ENCODE measurements at regions not wholly inside any gene's neighbourhood (a gene's known extent, or its start where the extent isn't known, plus 50 kb on each side); places are given as distances from the start of the nearest gene placed in this dataset.

DNA sequence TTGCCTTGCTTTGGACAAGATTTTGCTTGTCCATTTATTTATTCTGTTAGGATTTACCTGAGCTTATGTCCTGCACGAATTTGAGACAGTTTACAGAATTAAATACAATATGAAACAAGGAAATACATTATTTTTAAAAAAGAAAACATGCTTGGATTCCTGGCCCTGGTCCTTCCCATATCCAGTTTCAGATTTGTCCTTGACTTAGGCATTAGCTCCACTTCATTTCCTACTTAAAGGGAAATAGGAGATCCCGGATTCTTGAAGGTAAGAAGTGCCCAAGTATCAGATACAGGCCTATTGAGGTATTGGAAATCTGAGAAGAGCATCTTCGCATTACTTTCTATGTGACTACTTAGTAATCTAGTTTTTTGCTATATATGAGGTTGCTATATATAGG, 672.0 kb downstream of the SI start:
- TF ChIP-seq, protein P1, sequence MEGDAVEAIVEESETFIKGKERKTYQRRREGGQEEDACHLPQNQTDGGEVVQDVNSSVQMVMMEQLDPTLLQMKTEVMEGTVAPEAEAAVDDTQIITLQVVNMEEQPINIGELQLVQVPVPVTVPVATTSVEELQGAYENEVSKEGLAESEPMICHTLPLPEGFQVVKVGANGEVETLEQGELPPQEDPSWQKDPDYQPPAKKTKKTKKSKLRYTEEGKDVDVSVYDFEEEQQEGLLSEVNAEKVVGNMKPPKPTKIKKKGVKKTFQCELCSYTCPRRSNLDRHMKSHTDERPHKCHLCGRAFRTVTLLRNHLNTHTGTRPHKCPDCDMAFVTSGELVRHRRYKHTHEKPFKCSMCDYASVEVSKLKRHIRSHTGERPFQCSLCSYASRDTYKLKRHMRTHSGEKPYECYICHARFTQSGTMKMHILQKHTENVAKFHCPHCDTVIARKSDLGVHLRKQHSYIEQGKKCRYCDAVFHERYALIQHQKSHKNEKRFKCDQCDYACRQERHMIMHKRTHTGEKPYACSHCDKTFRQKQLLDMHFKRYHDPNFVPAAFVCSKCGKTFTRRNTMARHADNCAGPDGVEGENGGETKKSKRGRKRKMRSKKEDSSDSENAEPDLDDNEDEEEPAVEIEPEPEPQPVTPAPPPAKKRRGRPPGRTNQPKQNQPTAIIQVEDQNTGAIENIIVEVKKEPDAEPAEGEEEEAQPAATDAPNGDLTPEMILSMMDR (IDR thresholded peaks at IDR 0.05), result no peak
- no peak for TF ChIP-seq EZH2 (IDR thresholded peaks at IDR 0.05; ENCODE audit: borderline replicate concordance, insufficient read depth, low read depth, low read length, poor library complexity, severe bottlenecking)

Measured in B cell (primary cell).